Hepatic stellate cell (primary cell): ENCODE measurements at regions not wholly inside any gene's neighbourhood (a gene's known extent, or its start where the extent isn't known, plus 50 kb on each side); places are given as distances from the start of the nearest gene placed in this dataset.

ENCODE experiments used
- DNase-seq: peaks from one replicate; pipeline ENCODE4 v3.0.0; 2011; ENCODE audit warnings: low spot score

DNA sequence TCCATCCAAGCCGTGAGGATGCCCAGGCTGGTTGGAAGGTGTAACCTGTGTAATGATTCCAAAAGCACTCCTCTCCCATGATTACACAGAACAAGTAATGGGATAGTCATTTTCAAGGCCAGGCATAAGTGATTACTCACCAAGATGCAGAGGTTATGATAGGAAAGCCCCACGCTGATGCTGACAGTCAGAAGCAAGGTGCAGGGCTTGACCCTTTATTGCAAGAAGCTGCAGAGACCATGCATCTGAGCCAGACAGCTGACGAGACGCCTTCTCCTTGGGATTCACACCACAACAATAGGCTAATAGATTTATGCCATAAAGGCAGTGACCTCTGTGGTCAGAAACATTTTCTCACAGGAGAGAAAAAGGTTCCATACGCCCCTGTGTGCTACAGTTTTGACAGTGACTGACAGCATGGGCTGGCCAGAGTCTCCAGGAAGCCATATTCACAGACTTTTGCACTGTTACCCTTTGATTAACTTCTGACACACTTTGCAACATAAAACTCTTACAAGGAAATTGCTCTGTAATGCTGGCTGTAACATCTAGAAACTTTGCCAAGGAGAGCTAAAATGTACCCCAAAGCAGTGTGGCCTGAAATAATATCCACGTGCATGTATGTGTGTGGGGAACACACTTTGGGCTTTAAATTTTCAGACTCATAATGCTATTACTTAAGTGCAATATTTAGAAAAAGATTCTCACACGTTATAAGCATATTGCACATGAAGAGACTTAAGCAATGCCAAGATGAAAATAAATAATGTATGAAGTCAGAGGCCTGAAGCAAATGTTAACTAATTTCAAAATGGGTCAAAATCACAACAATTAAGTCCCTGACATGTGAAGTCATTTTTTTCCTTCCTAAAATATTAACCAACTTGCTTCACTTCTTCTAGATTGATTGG, 1079.0 kb upstream of the TENM4 start:
- no peak for DNase-seq

DNA sequence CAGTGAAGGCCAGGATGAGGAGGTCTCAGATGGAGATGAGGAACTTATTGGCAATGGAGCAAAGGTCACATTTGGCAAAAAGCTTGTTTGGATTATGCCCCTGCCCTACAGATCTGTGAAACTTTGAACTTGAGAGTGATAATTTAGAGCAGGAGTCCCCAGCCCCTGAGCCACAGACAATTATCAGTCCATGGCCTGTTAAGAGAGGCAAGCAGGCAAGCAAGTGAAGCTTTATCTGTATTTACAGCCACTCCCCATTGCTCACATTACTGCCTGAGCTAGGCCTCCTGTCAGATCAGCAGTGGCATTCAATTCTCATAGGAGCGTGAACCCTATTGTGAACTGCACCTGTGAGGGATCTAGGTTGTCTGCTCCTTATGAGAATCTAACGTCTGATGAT, 1076.9 kb upstream of the TENM4 start:
- DNase-seq, result no peak

DNA sequence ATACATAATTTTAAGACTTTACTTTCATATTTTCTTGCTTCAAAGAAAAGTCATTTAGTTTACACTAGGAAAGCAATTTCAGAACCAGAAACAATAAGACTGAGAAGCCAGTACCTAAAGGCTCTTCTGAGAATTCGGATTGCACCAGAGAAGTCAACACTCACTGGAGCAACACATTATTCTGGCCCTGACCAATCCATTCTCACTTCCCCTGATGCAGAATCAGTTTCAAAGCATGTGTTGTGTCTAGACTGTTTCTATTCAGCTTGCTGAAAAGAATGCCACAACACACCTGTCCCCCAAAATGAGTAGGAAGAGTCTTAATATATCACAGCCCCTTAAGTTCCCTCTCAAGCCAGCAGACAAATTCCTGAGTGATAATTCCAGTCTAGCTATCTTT, 1074.3 kb upstream of the TENM4 start:
- DNase-seq, result no peak

DNA sequence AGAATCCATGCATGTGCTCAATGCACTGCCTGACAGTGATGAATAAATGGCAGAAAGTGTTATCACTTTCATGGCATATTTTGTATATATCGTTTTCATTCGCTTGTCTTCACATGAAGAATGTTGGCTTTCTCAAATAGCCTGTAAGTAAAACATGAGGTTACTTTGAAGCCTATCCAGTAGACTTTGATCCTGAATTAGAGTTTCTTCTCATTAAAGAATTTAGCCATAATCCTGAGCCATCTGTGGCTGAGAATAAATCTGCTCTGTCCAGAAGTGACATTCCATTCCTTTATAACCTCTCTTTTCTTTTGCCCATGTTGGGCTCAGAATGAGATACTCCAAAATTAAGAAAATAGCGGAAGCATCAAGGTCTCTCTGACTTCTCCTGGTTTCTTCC, 1071.7 kb upstream of the TENM4 start:
- no peak for DNase-seq

DNA sequence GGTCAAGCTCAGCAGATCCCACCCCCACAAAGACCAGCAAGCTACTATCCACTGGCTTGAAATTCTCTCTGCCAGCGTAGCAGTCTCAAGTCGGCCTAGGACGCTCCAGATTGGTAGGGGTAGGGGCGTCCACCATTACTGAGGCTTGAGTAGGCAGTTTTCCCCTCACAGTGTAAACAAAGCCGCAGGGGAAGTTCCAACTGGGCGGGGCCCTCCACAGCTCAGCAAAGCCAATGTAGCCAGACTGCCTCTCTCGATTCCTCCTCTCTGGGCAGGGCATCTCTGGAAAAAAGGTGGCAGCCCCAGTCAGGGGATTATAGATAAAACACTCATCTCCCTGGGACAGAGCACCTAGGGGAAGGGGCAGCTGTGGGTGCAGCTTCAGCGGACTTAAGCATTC, 1064.9 kb upstream of the TENM4 start:
- no peak for DNase-seq

DNA sequence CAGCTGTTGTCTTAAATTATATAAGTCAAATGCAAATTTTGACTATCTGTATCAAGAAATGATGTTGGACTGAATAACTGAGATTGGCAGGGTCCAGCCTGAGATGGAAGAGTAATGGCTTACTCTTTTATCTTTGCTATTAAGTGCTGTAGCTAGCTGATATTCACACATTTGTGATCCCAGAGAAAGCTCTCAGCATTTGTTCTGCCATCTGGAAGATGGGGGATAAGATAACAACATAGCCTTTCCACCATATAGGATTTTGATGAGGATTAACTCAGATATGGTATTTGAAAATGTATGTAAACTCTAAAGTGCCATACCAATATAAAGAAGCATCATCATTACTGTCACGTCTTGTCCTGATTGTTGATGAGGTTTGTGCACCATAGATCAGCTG, 1063.2 kb upstream of the TENM4 start:
- no peak for DNase-seq

DNA sequence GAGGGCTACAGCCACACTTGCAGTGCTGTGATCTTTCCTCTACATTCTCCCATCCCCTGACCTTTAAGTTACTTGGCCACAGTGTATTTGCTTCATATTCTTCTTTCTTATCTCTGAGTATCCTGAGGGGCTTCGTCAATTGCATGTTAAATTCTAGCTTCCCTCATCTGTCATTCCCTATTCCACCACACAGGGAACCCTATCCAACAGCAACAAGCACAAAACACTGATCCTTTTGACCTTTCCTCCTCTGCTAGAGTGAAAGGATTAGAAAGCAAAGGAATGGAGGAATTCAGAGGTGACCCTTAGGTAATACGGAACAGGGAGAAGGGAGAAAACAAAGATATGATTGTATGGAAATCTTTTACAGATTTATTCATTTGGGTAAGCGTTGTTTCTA, 1061.7 kb upstream of the TENM4 start:
- no peak for DNase-seq

DNA sequence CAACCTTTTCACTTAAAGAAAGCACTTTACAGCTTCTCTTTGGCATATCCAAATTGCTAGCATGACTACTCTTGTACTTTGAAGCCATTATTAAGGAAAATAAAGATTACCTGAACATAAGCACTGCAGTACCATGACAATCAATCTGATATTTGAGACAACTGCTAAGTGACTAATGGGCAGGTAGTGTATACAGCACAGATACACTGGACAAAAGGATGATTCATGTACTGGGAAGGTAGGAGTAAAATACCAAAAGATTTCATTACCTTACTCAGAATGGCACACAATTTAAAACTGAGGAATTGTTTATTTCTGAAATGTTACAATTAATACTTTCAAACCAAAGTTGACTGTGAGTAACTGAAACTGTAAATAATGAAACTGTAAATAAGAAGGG, 1054.3 kb upstream of the TENM4 start:
- no peak for DNase-seq

DNA sequence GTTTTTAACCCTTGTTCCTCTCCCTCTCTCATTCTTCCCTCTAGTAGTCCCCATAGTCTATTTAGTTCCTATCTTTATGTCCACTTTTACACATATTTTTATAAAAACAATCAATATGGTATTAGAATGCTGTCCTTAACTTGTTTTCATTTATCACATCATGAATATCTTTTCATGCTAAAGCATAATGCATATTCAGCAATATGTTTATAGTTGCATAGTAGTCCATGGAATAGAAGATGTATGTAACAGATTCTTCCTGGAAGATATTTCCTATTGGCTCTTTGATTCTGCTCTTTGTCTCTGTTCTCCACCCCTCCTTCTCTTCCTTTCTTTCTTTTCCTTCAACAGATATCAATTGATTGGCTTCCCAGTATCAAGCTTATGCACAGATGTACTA, 1047.1 kb upstream of the TENM4 start:
- no peak for DNase-seq

DNA sequence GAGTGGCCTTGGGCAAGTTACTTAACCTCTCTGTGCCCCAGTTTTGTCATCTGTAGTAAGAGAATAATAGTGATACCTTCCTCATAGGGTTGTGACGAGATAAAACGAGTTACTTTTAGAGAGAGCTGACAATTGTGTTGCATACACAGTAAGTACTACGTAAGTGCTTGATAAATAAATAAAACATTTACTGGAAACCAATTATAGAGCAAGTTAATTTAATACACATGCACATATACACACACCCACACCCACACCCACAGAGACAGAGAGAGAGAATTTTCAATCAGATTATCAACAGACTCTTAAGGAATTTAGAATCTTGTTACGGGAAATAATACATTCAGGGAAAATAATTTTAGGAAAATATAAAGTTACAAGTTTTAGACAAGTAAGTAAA, 1045.8 kb upstream of the TENM4 start:
- no peak for DNase-seq

DNA sequence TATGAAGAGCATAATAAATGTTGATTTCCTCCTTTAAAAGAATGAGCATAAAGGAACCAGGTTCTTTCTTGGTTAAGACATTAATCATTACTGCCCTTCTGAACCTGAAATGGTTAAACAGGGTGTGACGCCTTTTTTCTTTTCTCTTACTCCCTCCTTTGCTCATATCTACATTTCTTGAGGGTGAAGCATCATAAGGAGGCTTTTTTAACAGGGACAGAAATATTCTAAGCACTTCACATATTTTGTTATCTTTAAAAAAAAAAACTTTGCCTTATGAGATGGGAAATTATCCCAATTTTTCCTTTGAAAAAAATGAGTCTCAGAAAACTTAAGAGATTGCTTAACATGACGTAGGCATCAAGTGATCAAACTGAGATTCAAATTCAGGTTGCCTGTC, 1036.3 kb upstream of the TENM4 start:
- DNase-seq, result no peak

DNA sequence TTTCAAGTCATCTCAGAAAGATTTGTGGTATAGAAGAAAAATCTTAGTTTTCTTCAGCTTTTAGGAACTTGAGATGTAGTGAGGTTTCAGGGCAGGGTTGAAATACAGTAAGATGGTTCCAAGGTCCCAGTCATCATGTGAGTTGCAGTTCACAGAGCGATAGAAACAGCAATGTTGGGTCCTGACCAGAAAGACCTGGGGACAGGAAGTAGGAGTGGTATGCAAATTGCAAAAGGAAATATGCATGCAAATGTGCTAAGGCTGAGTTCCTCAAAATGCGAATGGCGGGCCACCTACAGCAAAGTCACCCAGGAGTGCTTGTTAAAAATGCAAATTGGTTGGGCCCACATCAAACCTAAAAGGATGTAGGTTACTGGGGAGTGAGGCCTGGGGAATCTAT, 1032.7 kb upstream of the TENM4 start:
- no peak for DNase-seq

DNA sequence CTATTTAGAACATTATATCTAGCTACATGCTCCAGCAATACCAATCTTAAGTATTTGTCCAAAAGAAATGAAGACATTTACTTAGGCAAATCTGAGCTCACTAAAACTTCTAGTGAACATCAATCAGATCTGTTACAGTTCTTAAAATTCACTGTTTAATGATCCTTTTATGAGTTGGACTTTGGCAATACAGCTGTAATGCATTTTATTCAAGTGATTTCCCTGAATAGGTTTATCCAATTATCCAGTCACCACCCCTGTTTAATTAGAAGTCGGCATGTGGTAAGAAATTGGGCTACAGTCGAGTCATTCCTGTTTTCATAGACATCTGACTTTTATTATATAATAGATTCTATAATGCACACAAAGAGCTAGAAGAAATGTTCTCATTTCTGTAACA, 1029.0 kb upstream of the TENM4 start:
- DNase-seq, result no peak

DNA sequence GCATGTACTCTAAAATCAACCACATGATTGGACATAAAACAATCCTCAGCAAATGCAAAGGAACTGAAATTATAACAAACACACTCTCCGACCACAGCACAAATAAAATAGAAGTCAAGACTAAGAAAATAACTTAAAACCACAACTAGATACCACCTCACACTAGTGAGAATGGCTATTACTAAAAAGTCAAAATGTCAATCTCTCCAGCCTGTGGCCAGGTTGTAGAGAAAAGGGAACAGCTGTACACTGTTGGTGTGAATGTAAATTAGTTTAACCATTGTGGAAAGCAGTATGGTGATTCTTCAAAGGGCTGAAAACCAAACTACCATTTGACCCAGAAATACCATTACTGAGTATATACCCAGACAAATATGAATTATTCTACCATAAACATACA, 1025.7 kb upstream of the TENM4 start:
- no peak for DNase-seq

DNA sequence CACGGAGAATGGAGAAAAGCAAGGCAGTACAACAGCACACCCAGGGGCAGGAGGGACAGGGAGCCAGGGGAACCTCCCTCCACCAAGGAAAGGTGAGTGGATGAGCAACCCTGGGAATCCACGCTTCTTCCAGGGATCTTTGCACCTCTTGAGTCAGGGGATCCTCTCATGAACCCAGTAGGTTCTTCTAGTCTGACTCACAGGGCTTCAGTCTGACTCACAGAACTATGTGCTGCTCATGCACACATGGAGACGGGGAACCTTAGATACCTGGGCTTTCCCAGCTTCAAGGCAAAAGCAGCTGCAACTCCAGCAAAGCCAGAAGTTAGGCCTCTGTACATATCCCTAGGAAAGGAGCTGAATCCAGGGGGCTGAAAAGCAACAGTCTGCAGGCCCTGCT, 1021.4 kb upstream of the TENM4 start:
- DNase-seq, result no peak

DNA sequence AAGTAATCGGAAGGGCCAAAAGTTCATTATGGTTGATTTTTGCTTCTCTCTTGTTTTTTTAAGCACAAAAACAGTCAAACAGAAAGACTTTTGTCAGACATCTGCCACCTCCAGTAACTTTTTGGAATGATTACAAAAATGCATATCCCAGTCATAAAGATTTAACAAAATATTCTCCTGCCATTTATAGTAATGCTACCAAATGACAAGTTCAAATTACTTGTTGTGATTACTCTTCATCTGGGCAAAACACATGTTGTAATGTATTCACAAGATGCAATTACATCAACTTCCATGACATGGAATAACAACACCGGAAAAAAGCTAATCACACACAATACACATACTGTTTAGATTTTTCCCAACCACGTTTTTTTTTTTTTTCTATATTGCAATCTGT, 1017.5 kb upstream of the TENM4 start:
- DNase-seq, result no peak

DNA sequence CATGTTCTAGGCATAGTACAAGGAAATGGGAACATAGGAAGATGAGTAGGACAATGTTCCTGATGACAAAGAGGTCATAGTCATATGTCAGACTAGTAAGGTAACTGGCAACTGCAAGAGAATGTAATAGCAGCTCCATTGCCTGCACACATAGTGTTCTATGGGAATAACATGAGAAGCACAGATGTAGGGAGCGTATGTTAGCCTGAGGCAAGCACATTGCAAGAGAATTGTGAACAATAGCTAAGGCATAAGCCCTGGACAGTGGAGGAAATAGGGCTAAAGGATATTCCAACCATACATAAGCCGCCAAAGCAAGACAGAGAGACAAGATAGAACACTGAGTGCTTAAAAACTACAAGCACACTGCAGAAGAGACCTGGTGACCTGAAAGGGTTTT, 1017.0 kb upstream of the TENM4 start:
- no peak for DNase-seq

DNA sequence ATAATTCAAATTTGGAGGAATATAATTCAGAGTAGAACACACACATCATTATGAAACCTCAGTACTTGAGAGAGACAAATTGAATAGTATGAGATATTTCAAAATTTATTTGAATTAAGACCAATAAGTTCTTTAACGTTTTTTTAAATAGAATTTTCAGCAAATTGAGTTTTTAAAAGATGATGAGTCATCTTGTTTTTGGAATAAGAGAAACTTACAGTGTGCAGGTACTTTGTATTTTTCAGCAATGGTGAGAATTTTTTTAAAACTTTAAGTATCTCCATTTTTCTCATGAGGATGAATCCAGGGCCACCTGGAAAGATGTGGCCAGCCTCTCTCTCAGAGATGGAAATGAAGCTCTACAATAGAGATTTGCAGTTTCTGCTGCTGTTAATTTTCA, 1015.0 kb upstream of the TENM4 start:
- no peak for DNase-seq

DNA sequence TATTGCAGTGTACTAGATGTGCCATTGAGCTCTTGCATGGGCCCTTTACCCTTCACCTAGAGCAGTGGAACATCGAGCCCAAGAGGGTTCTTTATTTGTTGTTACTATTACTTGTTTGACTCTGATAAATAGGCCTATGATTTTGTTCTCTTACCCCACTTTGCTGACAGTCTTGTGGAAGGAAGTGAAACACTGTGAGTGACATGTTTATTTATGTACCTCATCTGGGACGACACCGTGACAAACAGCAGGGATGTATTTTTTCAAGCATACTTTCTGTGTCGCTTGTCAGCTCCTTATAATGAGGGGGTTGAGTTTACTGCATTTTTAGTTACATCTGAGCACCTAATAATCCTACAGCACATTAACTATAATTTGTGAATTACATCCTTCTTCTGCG, 1010.3 kb upstream of the TENM4 start:
- DNase-seq, result no peak

DNA sequence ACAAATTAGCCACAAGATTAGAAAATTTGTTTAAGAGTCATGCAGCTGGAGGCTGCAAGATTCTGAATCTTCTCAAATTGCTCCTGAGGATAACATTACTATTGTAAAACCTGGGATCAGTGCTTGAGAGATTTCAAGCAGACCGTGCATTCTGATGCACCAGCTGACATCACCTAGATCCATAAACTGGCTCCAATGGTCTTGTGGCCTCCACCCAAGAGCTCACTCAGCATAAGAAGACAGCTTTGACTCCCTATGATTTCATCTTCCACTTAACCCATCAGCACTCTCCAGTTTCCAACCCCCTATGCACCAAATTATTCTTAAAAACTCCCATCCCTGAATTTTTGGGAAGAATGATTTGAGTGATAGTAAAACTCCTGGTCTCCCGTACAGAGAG, 1007.9 kb upstream of the TENM4 start:
- DNase-seq, result no peak

DNA sequence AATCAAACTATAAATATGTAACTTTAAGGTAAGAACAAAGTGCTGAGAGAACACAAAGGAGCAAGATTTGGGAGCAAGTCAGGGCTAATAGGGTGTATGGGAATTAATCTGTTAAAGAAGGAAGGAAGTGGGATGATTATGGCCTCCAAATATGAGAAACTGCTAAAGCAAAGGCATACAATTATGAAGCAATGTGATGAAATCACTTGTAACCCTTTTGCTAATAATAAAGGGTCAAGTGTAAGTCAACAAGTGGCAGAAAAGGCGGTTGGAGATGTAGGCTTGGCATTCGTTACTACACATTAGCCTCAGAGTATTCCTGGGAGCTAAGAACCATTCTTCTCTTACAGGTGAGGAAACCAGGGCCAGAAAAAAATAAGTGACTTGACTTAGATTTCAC, 1002.3 kb upstream of the TENM4 start:
- no peak for DNase-seq

DNA sequence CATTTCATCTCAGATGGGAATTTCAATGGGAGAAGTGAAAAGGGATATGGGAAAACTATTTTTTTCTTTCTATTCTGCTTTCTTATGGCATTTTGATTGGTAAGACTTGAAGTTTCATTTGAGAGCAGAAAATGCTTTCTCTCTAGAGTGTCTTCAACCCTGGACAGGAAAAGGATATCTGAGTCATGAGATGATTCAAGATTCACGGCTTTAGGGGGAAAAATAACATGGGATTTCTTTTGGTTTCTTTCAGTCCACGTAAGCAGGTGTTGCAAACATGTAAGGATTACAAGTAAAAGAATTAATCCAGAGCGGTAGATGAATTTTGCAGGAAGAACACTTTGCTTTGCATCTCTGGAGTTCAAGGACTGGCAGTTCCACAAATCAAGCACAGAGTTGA, 1001.0 kb upstream of the TENM4 start:
- DNase-seq, result no peak

DNA sequence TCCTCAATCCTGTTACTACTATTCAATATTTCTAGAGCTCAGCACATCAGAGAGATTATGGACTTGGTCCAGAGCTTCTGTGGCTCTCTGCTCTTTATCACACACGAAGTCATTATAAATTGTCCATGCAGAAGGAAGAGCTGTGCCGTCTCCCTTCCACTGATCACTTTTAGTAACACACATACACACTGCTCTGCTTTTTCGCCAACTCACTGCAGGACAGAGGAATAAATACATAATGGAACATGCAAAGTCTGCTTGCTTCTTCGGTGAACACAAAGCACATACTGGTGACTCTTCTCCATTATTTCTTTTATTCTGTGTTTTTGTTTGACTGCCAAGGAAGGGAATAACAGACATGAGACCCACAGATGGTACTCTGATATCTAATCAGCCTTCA, 1000.0 kb upstream of the TENM4 start:
- DNase-seq, result no peak

DNA sequence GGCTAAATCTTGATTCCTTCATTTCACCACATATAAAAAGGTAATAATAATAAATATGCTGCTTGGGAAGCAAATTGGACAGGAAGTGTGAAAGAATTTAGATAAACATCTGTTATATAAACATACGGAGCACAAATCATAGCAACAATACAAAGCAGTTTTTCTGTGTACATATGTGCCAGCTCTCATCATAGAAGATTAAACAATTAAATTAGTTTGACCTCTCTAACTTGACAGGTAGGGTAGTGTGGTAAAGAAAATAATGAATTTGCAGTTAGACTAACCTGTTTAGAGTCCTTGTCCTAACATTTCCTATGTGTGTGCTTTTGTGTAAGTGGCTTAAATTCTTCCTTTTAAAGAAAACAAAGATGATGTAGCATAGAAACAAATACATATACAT, 995.7 kb upstream of the TENM4 start:
- no peak for DNase-seq

DNA sequence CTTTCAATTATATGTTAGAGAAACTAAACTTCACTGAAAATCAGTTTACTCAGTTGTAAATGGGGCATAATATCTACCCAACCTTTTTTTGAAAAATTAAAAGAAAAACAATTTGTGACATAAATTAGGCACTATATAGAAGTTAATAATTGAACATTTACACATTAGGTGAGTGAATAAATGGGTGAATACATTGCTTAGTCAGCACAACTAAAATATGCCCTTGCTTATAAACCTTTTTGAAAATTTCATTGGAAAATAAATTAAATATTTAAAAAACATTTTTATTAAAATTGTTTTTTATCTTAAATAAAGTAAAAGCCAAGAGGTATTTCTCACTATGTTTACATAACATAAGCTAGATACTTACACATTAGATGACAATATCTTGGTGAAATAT, 994.5 kb upstream of the TENM4 start:
- DNase-seq, result no peak
